ENCODE measurements at regions not wholly inside any gene's neighbourhood (a gene's known extent, or its start where the extent isn't known, plus 50 kb on each side); places are given as distances from the start of the nearest gene placed in this dataset.
"Not testable (repeated sequence)": the region's sequence is repeated elsewhere in the genome, so short reads cannot be mapped to it uniquely, and the experiment has no call there.

GRCh38 chr18:71450257-71450656 lies 1093.9 kb downstream of the CBLN2 start:
- DNase-seq = no peak

- DNase-seq = no peak
Measured at GRCh38 chr18:71443706-71444480, 1100.2 kb downstream of the CBLN2 start.

- DNase-seq = no peak
Measured at GRCh38 chr18:71442731-71443141, 1101.4 kb downstream of the CBLN2 start.

- no peak for DNase-seq
Measured at GRCh38 chr18:71441156-71441555, 1103.0 kb downstream of the CBLN2 start.

- no peak for DNase-seq
Measured at GRCh38 chr18:71437511-71437910, 1106.6 kb downstream of the CBLN2 start.

- DNase-seq = no peak
Measured at GRCh38 chr18:71433373-71433772, 1110.8 kb downstream of the CBLN2 start.

- no peak for DNase-seq
Measured at GRCh38 chr18:71431689-71432088, 1112.5 kb downstream of the CBLN2 start.

- no peak for DNase-seq
Measured at GRCh38 chr18:71431171-71431570, 1113.0 kb downstream of the CBLN2 start.

GRCh38 chr18:71426441-71426840 lies 1117.7 kb downstream of the CBLN2 start:
- DNase-seq = no peak

GRCh38 chr18:71405169-71405809 lies 1116.4 kb downstream of the SOCS6 start:
- no peak for DNase-seq

GRCh38 chr18:71403501-71403900 lies 1114.7 kb downstream of the SOCS6 start:
- DNase-seq = no peak

- DNase-seq = no peak
Measured at GRCh38 chr18:71398531-71398930, 1109.7 kb downstream of the SOCS6 start.

- DNase-seq = no peak
Measured at GRCh38 chr18:71388148-71388547, 1099.3 kb downstream of the SOCS6 start.

GRCh38 chr18:71374294-71375000 lies 1085.6 kb downstream of the SOCS6 start:
- no peak for DNase-seq

- DNase-seq = no peak
Measured at GRCh38 chr18:71371951-71372605, 1083.2 kb downstream of the SOCS6 start.

GRCh38 chr18:71370671-71371445 lies 1082.0 kb downstream of the SOCS6 start:
- DNase-seq = no peak

GRCh38 chr18:71370095-71370494 lies 1081.2 kb downstream of the SOCS6 start:
- DNase-seq = no peak

- DNase-seq = no peak
Measured at GRCh38 chr18:71362140-71362539, 1073.3 kb downstream of the SOCS6 start.

- DNase-seq = not testable (repeated sequence)
Measured at GRCh38 chr18:71355599-71355998, 1066.8 kb downstream of the SOCS6 start.

GRCh38 chr18:71352618-71353017 lies 1063.8 kb downstream of the SOCS6 start:
- DNase-seq = no peak

- no peak for DNase-seq
Measured at GRCh38 chr18:71336576-71337210, 1047.8 kb downstream of the SOCS6 start.

- no peak for DNase-seq
Measured at GRCh38 chr18:71329563-71329962, 1040.7 kb downstream of the SOCS6 start.

Data from CD4-positive, alpha-beta T cell treated with Interleukin-21 for 1 hour (primary cell).